WTC11 (cell line): ENCODE measurements at regions not wholly inside any gene's neighbourhood (a gene's known extent, or its start where the extent isn't known, plus 50 kb on each side); places are given as distances from the start of the nearest gene placed in this dataset.

Experiments used
- ATAC-seq: fragments of 200-7000 bp; cut with Tn5 transposase; 2 replicates; pipeline ENCODE4 v1.10.0; 2021; ENCODE audit warnings: mild to moderate bottlenecking, moderate library complexity
- CTCF ChIA-PET: fragments of 300-600 bp; sonication (Branson Sonifier 250); formaldehyde crosslinking; loops from one replicate; lab custom pipeline; 2021; ENCODE audit warnings: antibody characterized with exemption; lab: Charles Lee
- POLR2A ChIA-PET: fragments of 350-600 bp; sonication (Branson Sonifier 250); formaldehyde crosslinking; loops from one replicate; lab custom pipeline; 2021; ENCODE audit warnings: antibody characterized with exemption; lab: Charles Lee
- DNase-seq: peaks from one replicate; pipeline ENCODE4 v3.0.0; 2021; ENCODE audit warnings: low spot score
- H3K27ac Mint-ChIP-seq: 2 replicates; pipeline ENCODE4 v1.8.0; 2021; ENCODE audit warnings: mixed read lengths
- H3K27me3 Mint-ChIP-seq: 2 replicates; pipeline ENCODE4 v1.8.0; 2021; ENCODE audit warnings: low read depth, mild to moderate bottlenecking, moderate library complexity, mixed read lengths
- H3K36me3 Mint-ChIP-seq: 2 replicates; pipeline ENCODE4 v1.8.0; 2021; ENCODE audit warnings: mixed read lengths
- H3K4me1 Mint-ChIP-seq: 2 replicates; pipeline ENCODE4 v1.8.0; 2022; ENCODE audit warnings: mixed read lengths
- H3K4me3 Mint-ChIP-seq: 2 replicates; pipeline ENCODE4 v1.8.0; 2021; ENCODE audit warnings: mild to moderate bottlenecking, moderate library complexity, mixed read lengths
- H3K9me3 Mint-ChIP-seq: 2 replicates; pipeline ENCODE4 v1.8.0; 2021; ENCODE audit warnings: mixed read lengths
- AR ChIP-seq: fragments of 250-450 bp; sonication (Bioruptor Pico); IDR thresholded peaks from 2 replicates; pipeline ENCODE4 v1.9.0; 2021; ENCODE audit warnings: mild to moderate bottlenecking
- ATF1 ChIP-seq: sonication (generic); formaldehyde crosslinking; IDR thresholded peaks from 2 replicates; pipeline ENCODE4 v1.8.1; 2023; ENCODE audit warnings: mild to moderate bottlenecking, moderate library complexity, missing genetic modification reagents
- ATF2 ChIP-seq: sonication (generic); formaldehyde crosslinking; IDR thresholded peaks from 2 replicates; pipeline ENCODE4 v1.8.1; 2022; ENCODE audit warnings: low read depth, missing genetic modification reagents, borderline replicate concordance
- E2F1 ChIP-seq: sonication (generic); formaldehyde crosslinking; IDR thresholded peaks from 2 replicates; pipeline ENCODE4 v1.8.0; 2022; ENCODE audit warnings: mild to moderate bottlenecking, missing genetic modification reagents
- FOXJ3 ChIP-seq: sonication (generic); formaldehyde crosslinking; IDR thresholded peaks from 2 replicates; pipeline ENCODE4 v1.9.0; 2021; ENCODE audit warnings: missing genetic modification reagents, mild to moderate bottlenecking, borderline replicate concordance
- FOXK1 ChIP-seq: sonication (generic); formaldehyde crosslinking; IDR thresholded peaks from 2 replicates; pipeline ENCODE4 v1.8.0; 2022; ENCODE audit warnings: mild to moderate bottlenecking, moderate library complexity, missing genetic modification reagents
- NFE2L1 ChIP-seq: sonication (generic); formaldehyde crosslinking; IDR thresholded peaks from 2 replicates; pipeline ENCODE4 v1.8.1; 2023; ENCODE audit warnings: missing genetic modification reagents
- NFYB ChIP-seq: sonication (generic); formaldehyde crosslinking; conservative IDR thresholded peaks from 2 replicates; pipeline ENCODE4 v1.8.0; 2022; ENCODE audit warnings: low read depth, missing genetic modification reagents
- NR1H2 ChIP-seq: sonication (generic); formaldehyde crosslinking; IDR thresholded peaks from 2 replicates; pipeline ENCODE4 v1.9.0; 2021; ENCODE audit warnings: mild to moderate bottlenecking, moderate library complexity, missing genetic modification reagents
- PREB ChIP-seq: sonication (generic); formaldehyde crosslinking; IDR thresholded peaks from 2 replicates; pipeline ENCODE4 v1.8.1; 2022; ENCODE audit warnings: mild to moderate bottlenecking, missing genetic modification reagents, moderate library complexity, borderline replicate concordance
- ZMAT4 ChIP-seq: fragments of 250-450 bp; sonication (Bioruptor Pico); IDR thresholded peaks from 2 replicates; pipeline ENCODE4 v1.9.0; 2021; ENCODE audit warnings: mild to moderate bottlenecking
- ZNF121 ChIP-seq: sonication (generic); formaldehyde crosslinking; IDR thresholded peaks from 2 replicates; pipeline ENCODE4 v1.8.0; 2023; ENCODE audit warnings: missing genetic modification reagents
- ZNF317 ChIP-seq: sonication (generic); formaldehyde crosslinking; IDR thresholded peaks from 2 replicates; pipeline ENCODE4 v1.8.1; 2023; ENCODE audit warnings: low read depth, mild to moderate bottlenecking, moderate library complexity, missing genetic modification reagents, borderline replicate concordance
- TF ChIP-seq, protein P1 (sequence below): fragments of 250-450 bp; sonication (Bioruptor Pico); IDR thresholded peaks from 2 replicates; pipeline ENCODE4 v2.1.2; 2022; ENCODE audit warnings: mild to moderate bottlenecking, moderate library complexity
- TF ChIP-seq, protein P2 (sequence below): fragments of 200-600 bp; IDR thresholded peaks from 2 replicates; pipeline ENCODE4 v1.8.0; 2022; ENCODE audit warnings: antibody characterized with exemption
- TF ChIP-seq, protein P3 (sequence below): sonication (generic); formaldehyde crosslinking; IDR thresholded peaks from 2 replicates; pipeline ENCODE4 v1.8.1; 2022; ENCODE audit warnings: mild to moderate bottlenecking, moderate library complexity, missing genetic modification reagents

GRCh38 chr10:3702056-3702546 is 82.9 kb downstream of the KLF6 start:
- Mint-ChIP-seq H3K27ac (no peak overlapping the region), H3K27me3 (no peaks in the 10 kb centered on the region; the same call in 1 of the 2 replicates), H3K4me3 (no peak overlapping the region)

GRCh38 chr10:3701491-3701890 is 83.5 kb downstream of the KLF6 start:
- Mint-ChIP-seq H3K27ac (no peak overlapping the region), H3K36me3 (no peaks in the 10 kb centered on the region), H3K4me1 (peaks cover 23% of the 10 kb centered on the region), H3K9me3 (peaks cover 14% of the 10 kb centered on the region), H3K4me3 (no peak overlapping the region), H3K27me3 (no peaks in the 10 kb centered on the region; the same call in 1 of the 2 replicates)
- DNase-seq (no peak), ATAC-seq (no peak)
- ChIA-PET CTCF (no interaction called here), POLR2A (no interaction called here)
- TF ChIP-seq ZNF317 (CRISPR knock-in tag) (no peak), NFYB (no peak), ZMAT4 (CRISPR knock-in tag) (no peak), ZNF121 (CRISPR knock-in tag) (no peak), E2F1 (CRISPR knock-in tag) (no peak), AR (no peak), FOXJ3 (CRISPR knock-in tag) (no peak), NFE2L1 (no peak), PREB (CRISPR knock-in tag) (no peak), NR1H2 (CRISPR knock-in tag) (no peak), FOXK1 (CRISPR knock-in tag) (no peak)
- TF ChIP-seq, protein P1, sequence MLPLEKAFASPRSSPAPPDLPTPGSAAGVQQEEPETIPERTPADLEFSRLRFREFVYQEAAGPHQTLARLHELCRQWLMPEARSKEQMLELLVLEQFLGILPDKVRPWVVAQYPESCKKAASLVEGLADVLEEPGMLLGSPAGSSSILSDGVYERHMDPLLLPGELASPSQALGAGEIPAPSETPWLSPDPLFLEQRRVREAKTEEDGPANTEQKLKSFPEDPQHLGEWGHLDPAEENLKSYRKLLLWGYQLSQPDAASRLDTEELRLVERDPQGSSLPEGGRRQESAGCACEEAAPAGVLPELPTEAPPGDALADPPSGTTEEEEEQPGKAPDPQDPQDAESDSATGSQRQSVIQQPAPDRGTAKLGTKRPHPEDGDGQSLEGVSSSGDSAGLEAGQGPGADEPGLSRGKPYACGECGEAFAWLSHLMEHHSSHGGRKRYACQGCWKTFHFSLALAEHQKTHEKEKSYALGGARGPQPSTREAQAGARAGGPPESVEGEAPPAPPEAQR (CRISPR knock-in tag) = no peak
- TF ChIP-seq, protein P2, sequence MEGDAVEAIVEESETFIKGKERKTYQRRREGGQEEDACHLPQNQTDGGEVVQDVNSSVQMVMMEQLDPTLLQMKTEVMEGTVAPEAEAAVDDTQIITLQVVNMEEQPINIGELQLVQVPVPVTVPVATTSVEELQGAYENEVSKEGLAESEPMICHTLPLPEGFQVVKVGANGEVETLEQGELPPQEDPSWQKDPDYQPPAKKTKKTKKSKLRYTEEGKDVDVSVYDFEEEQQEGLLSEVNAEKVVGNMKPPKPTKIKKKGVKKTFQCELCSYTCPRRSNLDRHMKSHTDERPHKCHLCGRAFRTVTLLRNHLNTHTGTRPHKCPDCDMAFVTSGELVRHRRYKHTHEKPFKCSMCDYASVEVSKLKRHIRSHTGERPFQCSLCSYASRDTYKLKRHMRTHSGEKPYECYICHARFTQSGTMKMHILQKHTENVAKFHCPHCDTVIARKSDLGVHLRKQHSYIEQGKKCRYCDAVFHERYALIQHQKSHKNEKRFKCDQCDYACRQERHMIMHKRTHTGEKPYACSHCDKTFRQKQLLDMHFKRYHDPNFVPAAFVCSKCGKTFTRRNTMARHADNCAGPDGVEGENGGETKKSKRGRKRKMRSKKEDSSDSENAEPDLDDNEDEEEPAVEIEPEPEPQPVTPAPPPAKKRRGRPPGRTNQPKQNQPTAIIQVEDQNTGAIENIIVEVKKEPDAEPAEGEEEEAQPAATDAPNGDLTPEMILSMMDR = no peak

More at GRCh38 chr10:3702056-3702546, 82.9 kb downstream of the KLF6 start:
- peaks cover 23% of the 10 kb centered on the region for H3K4me1 Mint-ChIP-seq
- no peak for DNase-seq
- H3K9me3 Mint-ChIP-seq = peaks cover 11% of the 10 kb centered on the region
- ChIA-PET CTCF (no interaction called here), POLR2A (no interaction called here)
- TF ChIP-seq, protein P3, sequence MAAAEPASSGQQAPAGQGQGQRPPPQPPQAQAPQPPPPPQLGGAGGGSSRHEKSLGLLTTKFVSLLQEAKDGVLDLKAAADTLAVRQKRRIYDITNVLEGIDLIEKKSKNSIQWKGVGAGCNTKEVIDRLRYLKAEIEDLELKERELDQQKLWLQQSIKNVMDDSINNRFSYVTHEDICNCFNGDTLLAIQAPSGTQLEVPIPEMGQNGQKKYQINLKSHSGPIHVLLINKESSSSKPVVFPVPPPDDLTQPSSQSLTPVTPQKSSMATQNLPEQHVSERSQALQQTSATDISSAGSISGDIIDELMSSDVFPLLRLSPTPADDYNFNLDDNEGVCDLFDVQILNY (CRISPR knock-in tag) = no peak
- TF ChIP-seq PREB (CRISPR knock-in tag) (no peak), ATF2 (CRISPR knock-in tag) (no peak), ATF1 (CRISPR knock-in tag) (no peak)
- no peak for ATAC-seq
- no peaks in the 10 kb centered on the region for H3K36me3 Mint-ChIP-seq
